B cell (primary cell): ENCODE measurements at regions not wholly inside any gene's neighbourhood (a gene's known extent, or its start where the extent isn't known, plus 50 kb on each side); places are given as distances from the start of the nearest gene placed in this dataset.

Experiments used
- ATAC-seq: fragments of 200-7000 bp; cut with Tn5 transposase; one replicate; pipeline ENCODE4 v1.10.0; 2021; ENCODE audit warnings: low read depth, mild to moderate bottlenecking, moderate number of reproducible peaks, moderate library complexity
- CTCF ChIA-PET: fragments of 350-600 bp; sonication (Branson Sonifier 250); formaldehyde crosslinking; loops from one replicate; lab custom pipeline; 2021; ENCODE audit warnings: antibody characterized with exemption, inconsistent platforms; lab: Charles Lee
- POLR2A ChIA-PET: fragments of 350-600 bp; sonication (Branson Sonifier 250); formaldehyde crosslinking; loops from one replicate; lab custom pipeline; 2021; ENCODE audit warnings: antibody characterized with exemption; lab: Charles Lee
- DNase-seq: peaks from one replicate; pipeline ENCODE4 v3.0.0; 2013
- H2AFZ ChIP-seq: 2 replicates; pipeline ENCODE4 v1.6.1; 2012; ENCODE audit warnings: mild to moderate bottlenecking, low read depth, low read length; ENCODE audit not compliant: insufficient read depth, poor library complexity, severe bottlenecking
- H3K27ac ChIP-seq, 2 donors: 1 replicate in 1 of 2; 2 replicates in 1 of 2; pipeline ENCODE4 v1.5.1; 2012 to 2013; ENCODE audit warnings: low read length in 2 of 2, mild to moderate bottlenecking in 2 of 2, moderate library complexity in 1 of 2
- H3K27me3 ChIP-seq, 4 experiments: fragments of 200-600 bp in 1 of 4; sonication (generic) in 1 of 4; replicated peaks in 1 of 4; 1 replicate in 2 of 4; 2 replicates in 2 of 4; pipeline versions ENCODE4 v1.6.1 to v1.7.0; 2013 to 2016; ENCODE audit warnings: low read length in 3 of 4, mild to moderate bottlenecking in 2 of 4, mixed read lengths in 1 of 4, moderate library complexity in 1 of 4; ENCODE audit not compliant: insufficient read depth in 4 of 4, control insufficient read depth in 3 of 4; ENCODE audit errors: control extremely low read depth in 1 of 4
- H3K36me3 ChIP-seq, 2 experiments: replicated peaks in 1 of 2; 1 replicate in 1 of 2; 2 replicates in 1 of 2; pipeline versions ENCODE4 v1.6.1 to v1.7.1; 2013; ENCODE audit warnings: low read length in 1 of 2; ENCODE audit not compliant: insufficient read depth in 2 of 2, control insufficient read depth in 1 of 2; ENCODE audit errors: control extremely low read depth in 1 of 2, extremely low read depth in 1 of 2
- H3K4me1 ChIP-seq, 2 donors: fragments of 200-600 bp in 1 of 2; sonication (generic) in 1 of 2; 1 replicate in 1 of 2; 2 replicates in 1 of 2; pipeline versions ENCODE4 v1.5.1 to v1.6.1; 2013 to 2017; ENCODE audit warnings: low read length in 2 of 2; ENCODE audit not compliant: control insufficient read depth in 2 of 2, insufficient read depth in 2 of 2
- H3K4me2 ChIP-seq: replicated peaks from 2 replicates; pipeline ENCODE3; 2012; ENCODE audit warnings: mild to moderate bottlenecking, low read depth, low read length; ENCODE audit not compliant: poor library complexity, severe bottlenecking
- H3K4me3 ChIP-seq, 5 experiments: fragments of 200-600 bp in 1 of 5; sonication (generic) in 1 of 5; 1 replicate in 3 of 5; 2 replicates in 2 of 5; pipeline versions ENCODE4 v1.5.1 to v1.7.0; 2011 to 2016; ENCODE audit warnings: low read length in 4 of 5, mild to moderate bottlenecking in 4 of 5, low read depth in 2 of 5, control low read depth in 1 of 5, moderate library complexity in 1 of 5; ENCODE audit not compliant: insufficient read depth in 1 of 5; ENCODE audit errors: control extremely low read depth in 1 of 5, extremely low read depth in 1 of 5
- H3K79me2 ChIP-seq: fragments of 200-600 bp; sonication (generic); one replicate; pipeline ENCODE4 v1.6.0; 2016; ENCODE audit warnings: low read length; ENCODE audit not compliant: control insufficient read depth, insufficient read depth
- H3K9ac ChIP-seq: fragments of 200-600 bp; sonication (generic); 2 replicates; pipeline ENCODE4 v1.6.1; 2017; ENCODE audit warnings: mild to moderate bottlenecking, low read length, moderate library complexity
- H3K9me3 ChIP-seq, 3 donors: one replicate each; pipeline versions ENCODE4 v1.6.1 to v1.7.1; 2013; ENCODE audit warnings: low read length in 2 of 3; ENCODE audit not compliant: control insufficient read depth in 2 of 3, insufficient read depth in 1 of 3; ENCODE audit errors: control extremely low read depth in 1 of 3
- H4K20me1 ChIP-seq: 2 replicates; pipeline ENCODE4 v1.6.0; 2012; ENCODE audit warnings: mild to moderate bottlenecking, low read length; ENCODE audit not compliant: insufficient read depth, control insufficient read depth, poor library complexity, severe bottlenecking
- H3K27ac Mint-ChIP-seq: one replicate; pipeline ENCODE4 v1.8.0; 2021; ENCODE audit warnings: mixed read lengths
- H3K27me3 Mint-ChIP-seq: one replicate; pipeline ENCODE4 v1.8.0; 2021; ENCODE audit warnings: mixed read lengths
- H3K4me1 Mint-ChIP-seq: one replicate; pipeline ENCODE4 v1.8.0; 2021; ENCODE audit warnings: mixed read lengths
- H3K4me3 Mint-ChIP-seq: one replicate; pipeline ENCODE4 v1.8.0; 2021; ENCODE audit warnings: mixed read lengths
- H3K9me3 Mint-ChIP-seq: one replicate; pipeline ENCODE4 v1.8.0; 2022; ENCODE audit warnings: mixed read lengths; ENCODE audit not compliant: insufficient read depth
- CTCF ChIP-seq: fragments of 200-600 bp; IDR thresholded peaks from one replicate; pipeline ENCODE4 v1.8.0; 2022; ENCODE audit warnings: antibody characterized with exemption, mild to moderate bottlenecking
- EZH2 ChIP-seq: IDR thresholded peaks from 2 replicates; pipeline ENCODE4 v1.6.1; 2012; ENCODE audit warnings: borderline replicate concordance, low read depth, mild to moderate bottlenecking, moderate library complexity, low read length; ENCODE audit not compliant: insufficient read depth, poor library complexity, severe bottlenecking
- WGBS: methylation state at CpG from one replicate; pipeline ENCODE4 v1.1.5; 2013; ENCODE audit warnings: missing lambda C conversion rate; ENCODE audit not compliant: insufficient coverage; 5-methylcytosine and 5-hydroxymethylcytosine counted together
- intact Hi-C: fragments of 100-400 bp; cut with micrococcal nuclease; formaldehyde crosslinking; loops from one replicate; pipeline ENCODE4 v1.10.0; 2022

DNA sequence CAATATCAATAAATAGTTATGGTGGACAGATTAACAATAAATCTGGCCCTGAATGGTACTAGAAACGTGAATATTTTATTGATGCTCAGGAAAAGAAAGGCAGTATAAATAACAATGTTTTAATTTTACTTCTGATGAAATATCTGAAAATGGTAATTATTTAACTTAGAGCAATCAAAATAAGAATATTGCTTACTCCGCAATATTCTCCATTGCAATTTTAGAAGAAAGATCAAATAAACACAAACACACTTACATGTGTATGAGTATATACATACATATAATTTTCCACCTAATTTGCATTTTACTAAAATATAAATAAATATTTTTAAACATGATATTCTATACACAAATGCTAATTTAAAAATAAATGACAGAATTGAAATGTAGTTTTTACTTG is 1130.5 kb downstream of the NCAM2 start:
- H3K9ac ChIP-seq: no peak overlapping the region
- DNase-seq: no peak
- H3K4me1 ChIP-seq: no peaks in the 10 kb centered on the region
- no peaks in the 10 kb centered on the region for H3K36me3 ChIP-seq
- H3K9me3 ChIP-seq: peaks cover 0 to 2% (median 1%) of the 10 kb centered on the region in 3 donors
- no peak overlapping the region for H3K4me3 Mint-ChIP-seq
- no peaks in the 10 kb centered on the region for H3K27me3 Mint-ChIP-seq
- no CpG with 5 or more reads among the region's 2 CpGs for WGBS
- H2AFZ ChIP-seq: no peak overlapping the region
- no peak overlapping the region for H3K4me3 ChIP-seq
- no peaks in the 10 kb centered on the region for H3K27me3 ChIP-seq
- no peak for TF ChIP-seq CTCF
- no peak for TF ChIP-seq EZH2
- no peaks in the 10 kb centered on the region for H3K4me1 Mint-ChIP-seq
- ChIA-PET POLR2A (no interaction called here), CTCF (no interaction called here)
- no peak for ATAC-seq
- no peak overlapping the region for H3K4me2 ChIP-seq
- no peak overlapping the region for H3K27ac ChIP-seq
- H3K27ac Mint-ChIP-seq: no peak overlapping the region
- H4K20me1 ChIP-seq: no peaks in the 10 kb centered on the region
- intact Hi-C loops: no loop called here
- H3K9me3 Mint-ChIP-seq: no peaks in the 10 kb centered on the region
- H3K79me2 ChIP-seq: no peaks in the 10 kb centered on the region

DNA sequence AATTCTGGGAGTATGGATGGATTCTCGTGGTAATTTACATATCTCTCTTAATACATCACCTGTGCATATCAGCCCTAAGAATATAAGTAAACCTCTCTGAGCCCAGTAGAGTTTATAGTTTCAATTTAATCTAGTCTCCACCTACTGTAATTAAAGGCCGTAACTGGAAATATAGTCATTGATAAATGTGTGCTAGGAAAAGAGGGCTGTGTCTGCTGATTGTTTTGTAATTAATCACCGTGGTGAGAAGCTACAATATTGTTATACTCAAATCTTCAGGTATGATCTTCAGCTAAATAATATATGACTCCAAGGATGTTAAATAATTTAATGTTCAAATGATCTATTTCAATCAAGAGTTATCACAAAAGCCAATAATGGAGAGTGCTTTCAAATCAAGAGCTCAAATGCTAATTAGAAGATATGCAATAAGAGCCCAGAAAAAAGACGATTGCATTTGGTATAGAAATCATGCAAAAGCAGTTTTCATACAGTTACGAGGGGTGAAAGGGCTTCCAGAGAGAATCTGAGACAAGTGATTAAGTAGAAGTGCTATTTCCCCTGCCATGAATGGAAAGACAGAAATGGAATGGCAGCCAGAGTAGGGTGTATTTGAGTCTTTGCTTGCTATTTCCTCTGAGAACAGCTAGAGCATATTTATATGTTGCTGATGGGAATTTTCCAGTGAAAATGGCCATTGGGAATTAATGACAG is 1134.3 kb downstream of the NCAM2 start:
- CTCF ChIA-PET: interaction anchor here (0.7 kb wide), 1 partner anchor 9 kb away, joined by 3 read pairs; no protein-coding TSS in a partner anchor
- ATAC-seq (no peak), DNase-seq (no peak)
- no peak for TF ChIP-seq EZH2
- no peak for TF ChIP-seq CTCF
- Histone ChIP-seq H3K4me3 (no peak overlapping the region), H3K4me2 (no peak overlapping the region), H2AFZ (no peak overlapping the region), H3K9ac (no peak overlapping the region), H3K4me1 (no peaks in the 10 kb centered on the region), H3K27me3 (no peaks in the 10 kb centered on the region), H3K9me3 (peaks cover 0 to 2% (median 1%) of the 10 kb centered on the region in 3 donors), H3K79me2 (no peaks in the 10 kb centered on the region), H3K36me3 (no peaks in the 10 kb centered on the region), H4K20me1 (no peaks in the 10 kb centered on the region), H3K27ac (no peak overlapping the region)
- Mint-ChIP-seq H3K4me1 (no peaks in the 10 kb centered on the region), H3K27me3 (no peaks in the 10 kb centered on the region), H3K27ac (no peak overlapping the region), H3K4me3 (no peak overlapping the region), H3K9me3 (no peaks in the 10 kb centered on the region)
- 87% methylated on average over 2 of the region's 5 CpGs for WGBS
- intact Hi-C loops: no loop called here
- POLR2A ChIA-PET: no interaction called here
